ENCODE measurements at regions not wholly inside any gene's neighbourhood (a gene's known extent, or its start where the extent isn't known, plus 50 kb on each side); places are given as distances from the start of the nearest gene placed in this dataset.
A peak's percentile ranks its signal among the peaks of the same experiment; 100 is the strongest.

DNA sequence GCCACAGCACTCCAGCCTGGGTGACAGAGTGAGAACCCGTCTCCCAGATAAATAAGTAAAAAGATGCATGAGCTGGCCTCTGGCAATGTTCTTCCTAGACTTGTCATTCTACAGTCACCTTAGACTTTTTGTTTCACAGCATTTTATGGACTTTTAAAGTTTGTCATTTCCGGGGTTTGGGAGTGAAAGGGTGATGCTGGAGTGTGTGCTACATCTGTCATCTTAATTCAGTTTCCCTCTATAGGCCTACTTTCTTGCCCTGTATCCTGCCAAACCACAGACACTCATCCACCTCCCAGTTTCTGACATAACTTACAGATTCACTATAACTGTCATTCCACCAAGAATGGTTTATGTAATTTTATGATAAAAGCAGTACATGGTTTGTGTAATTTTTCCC is 166.7 kb upstream of the PARP11 start:
- Histone ChIP-seq H3K36me3 (ENCODE audit: control insufficient read depth, insufficient read depth, low read length) (no peaks in the 10 kb centered on the region), H3K27ac (ENCODE audit: low read length) (no peak overlapping the region), H3K4me3 (ENCODE audit: low read depth in 2 of 2, low read length in 2 of 2) (no peak overlapping the region), H3K27me3 (ENCODE audit: control insufficient read depth, insufficient read depth, low read length) (no peaks in the 10 kb centered on the region; the same call in 1 of the 2 replicates), H3K4me1 (ENCODE audit: control insufficient read depth, insufficient read depth, low read length) (no peaks in the 10 kb centered on the region), H3K9me3 (ENCODE audit: control insufficient read depth, insufficient read depth, low read depth, low read length) (no peaks in the 10 kb centered on the region)
- intact Hi-C loops (cut with micrococcal nuclease; ENCODE audit: unreplicated experiment), result loop anchor here (5.0 to 10.0 kb wide), 3 partner anchors 43 to 235 kb away; partner anchors contain the start of gene CCND2
- in situ Hi-C loops (cut with HindIII; ENCODE audit: low pct_unique_long_range_greater_than_20kb, low sequenced_read_pairs), result no loop called here
- ChIA-PET CTCF (no interaction called here), POLR2A (no interaction called here)
- TF ChIP-seq POLR2AphosphoS5 (IDR thresholded peaks at IDR 0.05; ENCODE audit: low read depth, low read length) (no peak), SIN3A (IDR thresholded peaks at IDR 0.05; ENCODE audit: borderline replicate concordance, insufficient read depth, low read depth, low read length) (no peak), TCF7L2 (IDR thresholded peaks at IDR 0.05; ENCODE audit: low read depth, low read length) (no peak)
- TF ChIP-seq, protein P1, sequence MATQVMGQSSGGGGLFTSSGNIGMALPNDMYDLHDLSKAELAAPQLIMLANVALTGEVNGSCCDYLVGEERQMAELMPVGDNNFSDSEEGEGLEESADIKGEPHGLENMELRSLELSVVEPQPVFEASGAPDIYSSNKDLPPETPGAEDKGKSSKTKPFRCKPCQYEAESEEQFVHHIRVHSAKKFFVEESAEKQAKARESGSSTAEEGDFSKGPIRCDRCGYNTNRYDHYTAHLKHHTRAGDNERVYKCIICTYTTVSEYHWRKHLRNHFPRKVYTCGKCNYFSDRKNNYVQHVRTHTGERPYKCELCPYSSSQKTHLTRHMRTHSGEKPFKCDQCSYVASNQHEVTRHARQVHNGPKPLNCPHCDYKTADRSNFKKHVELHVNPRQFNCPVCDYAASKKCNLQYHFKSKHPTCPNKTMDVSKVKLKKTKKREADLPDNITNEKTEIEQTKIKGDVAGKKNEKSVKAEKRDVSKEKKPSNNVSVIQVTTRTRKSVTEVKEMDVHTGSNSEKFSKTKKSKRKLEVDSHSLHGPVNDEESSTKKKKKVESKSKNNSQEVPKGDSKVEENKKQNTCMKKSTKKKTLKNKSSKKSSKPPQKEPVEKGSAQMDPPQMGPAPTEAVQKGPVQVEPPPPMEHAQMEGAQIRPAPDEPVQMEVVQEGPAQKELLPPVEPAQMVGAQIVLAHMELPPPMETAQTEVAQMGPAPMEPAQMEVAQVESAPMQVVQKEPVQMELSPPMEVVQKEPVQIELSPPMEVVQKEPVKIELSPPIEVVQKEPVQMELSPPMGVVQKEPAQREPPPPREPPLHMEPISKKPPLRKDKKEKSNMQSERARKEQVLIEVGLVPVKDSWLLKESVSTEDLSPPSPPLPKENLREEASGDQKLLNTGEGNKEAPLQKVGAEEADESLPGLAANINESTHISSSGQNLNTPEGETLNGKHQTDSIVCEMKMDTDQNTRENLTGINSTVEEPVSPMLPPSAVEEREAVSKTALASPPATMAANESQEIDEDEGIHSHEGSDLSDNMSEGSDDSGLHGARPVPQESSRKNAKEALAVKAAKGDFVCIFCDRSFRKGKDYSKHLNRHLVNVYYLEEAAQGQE (IDR thresholded peaks at IDR 0.05; ENCODE audit: insufficient read depth in 1 of 2, low read depth in 2 of 2, low read length in 1 of 2), result no peak
- TF ChIP-seq, protein P2, sequence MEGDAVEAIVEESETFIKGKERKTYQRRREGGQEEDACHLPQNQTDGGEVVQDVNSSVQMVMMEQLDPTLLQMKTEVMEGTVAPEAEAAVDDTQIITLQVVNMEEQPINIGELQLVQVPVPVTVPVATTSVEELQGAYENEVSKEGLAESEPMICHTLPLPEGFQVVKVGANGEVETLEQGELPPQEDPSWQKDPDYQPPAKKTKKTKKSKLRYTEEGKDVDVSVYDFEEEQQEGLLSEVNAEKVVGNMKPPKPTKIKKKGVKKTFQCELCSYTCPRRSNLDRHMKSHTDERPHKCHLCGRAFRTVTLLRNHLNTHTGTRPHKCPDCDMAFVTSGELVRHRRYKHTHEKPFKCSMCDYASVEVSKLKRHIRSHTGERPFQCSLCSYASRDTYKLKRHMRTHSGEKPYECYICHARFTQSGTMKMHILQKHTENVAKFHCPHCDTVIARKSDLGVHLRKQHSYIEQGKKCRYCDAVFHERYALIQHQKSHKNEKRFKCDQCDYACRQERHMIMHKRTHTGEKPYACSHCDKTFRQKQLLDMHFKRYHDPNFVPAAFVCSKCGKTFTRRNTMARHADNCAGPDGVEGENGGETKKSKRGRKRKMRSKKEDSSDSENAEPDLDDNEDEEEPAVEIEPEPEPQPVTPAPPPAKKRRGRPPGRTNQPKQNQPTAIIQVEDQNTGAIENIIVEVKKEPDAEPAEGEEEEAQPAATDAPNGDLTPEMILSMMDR (IDR thresholded peaks at IDR 0.05), result no peak
- BruUV-seq (replicated peaks), result no TSS peak
- ATAC-seq (no peak), DNase-seq (ENCODE audit: low read depth, low spot score) (no peak)

DNA sequence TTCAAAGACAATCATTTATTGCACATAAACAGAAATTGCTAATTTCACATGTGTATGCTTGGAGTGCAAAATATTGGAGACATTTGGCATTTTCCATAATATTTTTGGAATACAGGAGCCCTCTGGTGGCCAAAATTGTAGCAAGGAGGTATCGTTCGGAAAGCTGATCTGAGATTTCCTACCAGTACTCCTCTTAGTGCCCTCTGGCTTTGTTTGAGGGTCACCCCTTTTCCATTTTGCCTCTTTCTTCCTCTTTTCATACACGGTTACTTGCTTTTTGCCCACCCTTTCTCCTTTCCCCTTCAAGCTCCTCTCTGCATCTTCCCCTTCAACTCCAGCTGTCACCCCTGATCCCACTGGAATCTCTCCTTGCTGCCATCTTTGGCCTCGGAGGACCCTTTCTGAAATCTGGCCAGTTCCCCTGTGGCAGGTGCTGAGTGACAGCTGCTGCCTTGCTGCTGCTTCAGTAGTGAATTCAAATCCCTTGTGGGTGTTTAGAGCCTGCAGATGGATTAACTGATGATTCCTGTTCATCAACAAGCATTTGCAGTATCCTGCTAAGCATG is 164.6 kb upstream of the PARP11 start:
- intact Hi-C loops (cut with micrococcal nuclease; ENCODE audit: unreplicated experiment), result loop anchor here (5.0 to 10.0 kb wide), 3 partner anchors 41 to 237 kb away; partner anchors contain the start of gene CCND2
- H3K27ac ChIP-seq (ENCODE audit: low read length), result no peak overlapping the region
- DNase-seq (ENCODE audit: low read depth, low spot score) (no peak), ATAC-seq (no peak)
- no TSS peak for BruUV-seq (replicated peaks)
- POLR2A ChIA-PET, result no interaction called here
- H3K4me3 ChIP-seq (ENCODE audit: low read depth in 2 of 2, low read length in 2 of 2), result no peak overlapping the region
- H3K27me3 ChIP-seq (ENCODE audit: control insufficient read depth, insufficient read depth, low read length), result no peaks in the 10 kb centered on the region; the same call in 1 of the 2 replicates
- H3K4me1 ChIP-seq (ENCODE audit: control insufficient read depth, insufficient read depth, low read length), result no peaks in the 10 kb centered on the region
- CTCF ChIA-PET, result interaction anchor here (0.5 kb wide), 1 partner anchor 44 kb away, joined by 5 read pairs; no protein-coding TSS in a partner anchor
- in situ Hi-C loops (cut with HindIII; ENCODE audit: low pct_unique_long_range_greater_than_20kb, low sequenced_read_pairs), result no loop called here
- H3K36me3 ChIP-seq (ENCODE audit: control insufficient read depth, insufficient read depth, low read length), result no peaks in the 10 kb centered on the region
- H3K9me3 ChIP-seq (ENCODE audit: control insufficient read depth, insufficient read depth, low read depth, low read length), result no peaks in the 10 kb centered on the region
- TF ChIP-seq, protein P2 (IDR thresholded peaks at IDR 0.05), result peak; percentile 70
- no peak for TF ChIP-seq TCF7L2 (IDR thresholded peaks at IDR 0.05; ENCODE audit: low read depth, low read length)
